NCI-H460 (cell line): ENCODE measurements at regions not wholly inside any gene's neighbourhood (a gene's known extent, or its start where the extent isn't known, plus 50 kb on each side); places are given as distances from the start of the nearest gene placed in this dataset.
"Not testable (repeated sequence)": the region's sequence is repeated elsewhere in the genome, so short reads cannot be mapped to it uniquely, and the experiment has no call there.

ENCODE experiments used
- DNase-seq: peaks from one replicate; pipeline ENCODE4 v3.0.0-alpha.2; 2016; ENCODE audit warnings: low read depth; ENCODE audit errors: extremely low read depth

GRCh38 chr17:16844669-16845068 lies 127.2 kb downstream of the TNFRSF13B start:
- not testable (repeated sequence) for DNase-seq

GRCh38 chr17:16843511-16843910 lies 128.4 kb downstream of the TNFRSF13B start:
- DNase-seq, result not testable (repeated sequence)

- not testable (repeated sequence) for DNase-seq
Observed at GRCh38 chr17:16842346-16842745, 129.6 kb downstream of the TNFRSF13B start.

- not testable (repeated sequence) for DNase-seq
Observed at GRCh38 chr17:16841896-16842295, 130.0 kb downstream of the TNFRSF13B start.

- not testable (repeated sequence) for DNase-seq
Observed at GRCh38 chr17:16840219-16840618, 131.7 kb downstream of the TNFRSF13B start.

GRCh38 chr17:16839242-16840175 lies 132.4 kb downstream of the TNFRSF13B start:
- DNase-seq, result not testable (repeated sequence)

- DNase-seq, result not testable (repeated sequence)
Observed at GRCh38 chr17:16838795-16839194, 133.1 kb downstream of the TNFRSF13B start.

GRCh38 chr17:16838287-16838686 lies 133.6 kb downstream of the TNFRSF13B start:
- not testable (repeated sequence) for DNase-seq

GRCh38 chr17:16837468-16838266 lies 134.3 kb downstream of the TNFRSF13B start:
- not testable (repeated sequence) for DNase-seq

GRCh38 chr17:16836315-16836915 lies 135.5 kb downstream of the TNFRSF13B start:
- DNase-seq, result not testable (repeated sequence)

GRCh38 chr17:16833517-16833916 lies 138.4 kb downstream of the TNFRSF13B start:
- not testable (repeated sequence) for DNase-seq

- not testable (repeated sequence) for DNase-seq
Observed at GRCh38 chr17:16832853-16833252, 139.1 kb downstream of the TNFRSF13B start.

- DNase-seq, result not testable (repeated sequence)
Observed at GRCh38 chr17:16832206-16832605, 139.7 kb downstream of the TNFRSF13B start.

- DNase-seq, result not testable (repeated sequence)
Observed at GRCh38 chr17:16830770-16831169, 140.7 kb downstream of the CCDC144A start.

- DNase-seq, result not testable (repeated sequence)
Observed at GRCh38 chr17:16830219-16830618, 140.2 kb downstream of the CCDC144A start.
